GM21367 (cell line): ENCODE measurements at regions not wholly inside any gene's neighbourhood (a gene's known extent, or its start where the extent isn't known, plus 50 kb on each side); places are given as distances from the start of the nearest gene placed in this dataset.
"Not testable (repeated sequence)": the region's sequence is repeated elsewhere in the genome, so short reads cannot be mapped to it uniquely, and the experiment has no call there.

Experiments used
- ATAC-seq: cut with Tn5 transposase; IDR thresholded peaks from one replicate; pipeline ENCODE4 v1.9.1; 2021; ENCODE audit not compliant: unreplicated experiment

DNA sequence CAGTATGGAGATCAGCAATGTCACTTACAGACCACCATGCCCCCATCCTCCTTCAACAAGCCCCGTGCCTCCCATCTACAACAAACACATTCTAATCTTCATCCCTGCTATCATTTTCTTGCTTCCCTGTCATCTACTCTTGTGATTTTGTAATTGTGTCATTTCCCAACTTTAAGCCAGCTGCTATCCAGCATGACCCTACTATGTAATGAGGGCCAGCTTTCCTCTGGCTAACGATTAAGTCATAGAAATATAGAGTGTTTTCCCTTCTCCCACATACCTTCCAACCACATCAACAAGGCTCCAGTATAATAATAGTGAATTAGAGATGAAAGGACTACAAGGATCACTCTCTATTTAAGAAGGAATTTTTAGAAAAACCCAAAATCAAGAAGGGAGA is 607.0 kb downstream of the TENT5A start:
- no peak for ATAC-seq

GRCh38 chr6:81144346-81144745 is 608.1 kb downstream of the TENT5A start:
- no peak for ATAC-seq

DNA sequence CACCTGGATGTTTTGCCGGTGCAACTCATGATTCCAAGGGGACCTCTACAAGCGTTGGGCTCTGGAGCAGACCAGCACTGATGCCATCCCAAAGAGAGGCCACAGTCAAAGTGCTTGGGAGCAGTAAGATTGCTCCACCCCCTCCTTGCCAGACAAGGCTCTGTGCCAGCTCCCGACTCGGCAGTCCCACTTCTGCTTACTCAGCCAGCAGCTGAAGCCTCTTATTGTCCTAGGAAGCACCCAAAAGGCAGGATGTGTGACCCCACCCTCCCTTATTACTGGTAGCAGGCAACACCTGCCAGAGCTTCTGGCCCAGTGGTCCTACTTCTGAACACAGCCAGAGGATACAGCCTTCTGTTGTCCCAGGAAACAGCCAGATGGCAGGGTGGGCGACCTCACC is 614.2 kb downstream of the TENT5A start:
- no peak for ATAC-seq

DNA sequence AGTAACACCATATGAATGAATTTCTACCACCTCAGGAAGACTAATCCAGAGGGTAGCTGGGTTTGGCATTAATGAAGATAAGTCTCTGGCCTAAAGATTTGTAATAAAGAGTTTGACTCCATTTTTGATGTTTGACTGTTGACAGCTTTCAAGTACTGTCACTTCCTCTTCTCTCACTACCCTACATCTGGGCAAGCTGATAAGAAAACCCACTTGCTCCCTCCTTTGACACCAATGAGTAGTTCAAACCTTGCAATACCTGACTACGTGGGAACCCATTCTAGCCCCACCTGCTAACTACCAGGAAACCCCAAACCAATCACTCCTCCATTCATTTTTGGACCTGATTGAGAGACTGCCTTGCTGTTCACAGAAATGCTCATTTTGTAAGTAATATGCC is 621.5 kb downstream of the TENT5A start:
- ATAC-seq, result no peak

DNA sequence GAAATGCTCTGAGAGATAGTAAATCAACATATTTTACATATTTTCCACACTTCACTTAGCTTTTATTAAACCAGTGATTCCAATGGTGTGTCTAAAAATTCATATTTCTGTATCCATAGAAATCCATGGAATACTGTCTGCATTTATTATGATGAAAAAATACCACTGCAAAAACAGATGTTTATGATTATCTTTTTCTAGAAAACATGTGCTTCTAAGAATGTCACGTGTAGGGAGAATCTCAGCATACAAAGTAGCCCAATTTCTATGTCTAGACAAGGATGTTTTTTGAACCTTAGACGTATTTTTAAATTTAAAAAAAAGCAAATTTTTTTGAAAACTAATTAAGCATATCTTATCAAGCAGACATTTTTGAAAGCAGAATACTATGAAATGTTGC is 622.4 kb downstream of the TENT5A start:
- no peak for ATAC-seq

GRCh38 chr6:81128671-81129070 is 623.8 kb downstream of the TENT5A start:
- ATAC-seq, result no peak

DNA sequence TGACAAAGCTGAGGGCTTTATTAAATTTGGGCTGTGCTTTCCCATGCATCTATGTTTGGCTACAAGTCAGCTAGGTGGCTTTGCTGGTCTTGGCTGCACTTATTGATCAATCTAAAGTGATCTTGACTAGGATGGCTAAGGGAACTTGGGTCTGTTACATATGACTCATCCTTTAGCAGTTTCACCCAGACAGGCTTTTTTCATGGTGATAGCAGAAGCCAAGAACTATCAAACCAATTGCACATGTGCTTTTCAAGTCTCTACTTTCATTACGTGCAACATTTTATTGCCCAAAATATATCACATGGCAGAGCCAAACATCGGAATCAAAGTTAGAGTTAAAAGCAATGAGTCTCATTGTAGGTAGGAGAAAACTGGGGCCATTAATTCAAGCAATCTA is 626.3 kb downstream of the TENT5A start:
- no peak for ATAC-seq

DNA sequence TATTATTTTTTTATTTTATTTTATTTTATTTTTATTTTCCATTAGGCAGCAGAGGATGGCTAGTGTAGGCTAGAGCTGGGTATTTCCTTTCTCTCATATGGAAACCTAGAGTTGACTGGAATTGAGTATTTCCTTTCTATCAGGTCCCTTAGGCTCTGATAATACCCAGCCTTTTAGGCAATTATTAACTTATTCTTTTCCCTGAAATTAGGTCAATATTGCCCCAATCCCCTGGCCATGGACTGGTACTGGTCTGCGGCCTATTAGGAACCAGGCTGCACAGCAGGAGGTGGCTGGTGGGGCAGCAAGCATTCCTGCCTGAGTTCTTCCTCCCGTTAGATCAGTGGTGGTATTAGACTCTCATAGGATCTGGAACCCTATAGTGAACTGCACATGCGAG is 632.2 kb downstream of the TENT5A start:
- ATAC-seq, result no peak

GRCh38 chr6:81105998-81106397 is 646.5 kb downstream of the TENT5A start:
- no peak for ATAC-seq

DNA sequence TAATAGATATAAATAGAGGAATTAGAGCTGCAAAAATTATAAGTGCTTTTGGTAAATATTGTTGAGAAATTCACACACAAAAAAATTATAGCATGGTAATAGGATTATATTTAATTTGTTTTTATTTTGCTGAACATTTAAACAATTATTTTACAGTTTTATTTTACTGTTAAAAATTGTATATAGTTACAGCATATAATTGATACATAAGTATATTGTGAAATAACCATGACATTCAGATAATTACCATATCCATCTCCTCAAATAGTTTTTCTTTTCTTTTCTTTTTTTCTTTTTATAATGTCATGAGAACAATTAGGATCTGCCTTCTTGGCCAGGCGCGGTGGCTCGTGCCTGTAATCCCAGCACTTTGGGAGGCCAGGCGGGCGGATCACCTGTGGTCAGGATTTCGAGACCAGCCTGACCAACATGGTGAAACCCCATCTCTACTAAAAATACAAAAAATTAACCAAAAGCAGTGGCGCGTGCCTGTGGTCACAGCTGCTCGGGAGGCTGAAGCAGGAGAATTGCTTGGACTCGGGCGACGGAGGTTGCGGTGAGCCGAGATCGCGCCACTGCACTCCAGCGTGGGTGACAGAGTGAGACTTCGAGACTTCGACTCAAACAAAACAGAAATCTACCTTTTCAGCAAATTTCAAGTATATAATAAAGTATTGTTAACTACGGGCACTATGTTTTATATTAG is 654.2 kb downstream of the TENT5A start:
- ATAC-seq, result no peak

GRCh38 chr6:81096464-81096863 is 656.0 kb downstream of the TENT5A start:
- not testable (repeated sequence) for ATAC-seq

GRCh38 chr6:81093051-81093450 is 659.4 kb downstream of the TENT5A start:
- ATAC-seq, result no peak

GRCh38 chr6:81088145-81088544 is 664.3 kb downstream of the TENT5A start:
- no peak for ATAC-seq

- ATAC-seq, result no peak
Observed at GRCh38 chr6:81086991-81087390, 665.5 kb downstream of the TENT5A start.

DNA sequence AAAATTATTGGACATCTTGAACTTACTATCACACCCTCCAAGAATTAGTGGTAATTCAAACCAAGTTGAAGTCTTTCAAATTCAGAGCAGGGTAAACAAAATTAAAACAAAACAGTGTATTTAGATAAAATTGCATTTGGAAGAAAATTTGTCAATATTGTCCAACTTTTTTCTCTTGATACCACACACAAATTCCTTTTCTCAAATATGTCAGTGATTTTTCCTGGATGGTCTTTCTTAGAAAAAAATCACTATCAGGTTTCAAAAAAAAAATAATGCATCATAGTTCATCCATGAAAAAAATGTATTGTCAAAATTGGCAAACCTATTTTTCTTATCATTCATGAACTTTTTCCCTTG is 667.1 kb downstream of the TENT5A start:
- no peak for ATAC-seq

DNA sequence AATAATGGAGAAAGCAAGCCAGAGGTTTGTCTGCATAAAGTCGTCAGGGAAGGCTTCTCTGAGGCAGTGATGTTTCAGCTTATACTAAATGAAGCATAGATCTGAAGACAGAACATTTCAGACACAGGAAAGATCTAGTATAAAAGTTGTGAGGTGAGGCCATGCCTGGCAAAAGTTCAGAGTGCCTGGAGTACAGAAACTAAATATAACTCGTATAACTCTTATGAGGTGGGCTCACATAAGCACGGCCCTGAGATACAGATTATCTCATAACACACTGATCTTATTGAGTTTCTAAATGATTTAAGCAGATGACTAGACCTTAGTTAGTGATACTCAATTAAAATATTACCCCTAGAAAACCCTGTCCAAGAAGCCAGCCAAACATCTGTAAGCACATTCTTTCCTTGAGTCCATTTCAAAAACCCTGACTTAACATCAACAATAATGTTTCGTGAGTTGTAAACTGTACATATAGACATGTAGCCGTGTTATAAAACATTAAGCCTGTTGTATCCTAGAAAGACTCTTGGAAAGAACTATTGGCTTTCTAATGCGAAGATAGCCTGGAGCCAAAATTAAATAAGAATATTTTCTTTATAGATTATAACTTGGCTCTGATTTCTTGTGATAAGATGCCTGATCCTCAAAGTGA is 667.6 kb downstream of the TENT5A start:
- no peak for ATAC-seq

DNA sequence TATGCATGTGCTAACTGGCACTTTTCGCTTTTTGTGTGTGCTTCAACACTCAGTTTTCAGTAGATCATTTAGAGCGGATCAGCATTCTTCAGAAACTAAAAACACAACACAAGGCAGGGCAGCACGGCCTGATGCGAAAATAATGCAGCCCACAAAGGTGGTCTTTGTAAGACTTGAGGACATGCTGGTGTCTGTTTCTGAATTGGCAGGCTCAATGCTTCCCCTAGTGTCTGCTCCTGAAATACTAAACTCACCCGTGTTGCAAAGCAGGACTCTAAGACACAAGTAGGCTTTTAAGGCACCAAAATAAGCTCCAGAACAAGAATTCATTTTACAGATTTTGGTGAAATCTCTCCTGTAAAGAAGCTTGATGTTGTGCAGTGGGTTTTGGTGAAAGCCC is 676.5 kb downstream of the TENT5A start:
- no peak for ATAC-seq

GRCh38 chr6:81073318-81073717 is 679.2 kb downstream of the TENT5A start:
- ATAC-seq, result no peak

DNA sequence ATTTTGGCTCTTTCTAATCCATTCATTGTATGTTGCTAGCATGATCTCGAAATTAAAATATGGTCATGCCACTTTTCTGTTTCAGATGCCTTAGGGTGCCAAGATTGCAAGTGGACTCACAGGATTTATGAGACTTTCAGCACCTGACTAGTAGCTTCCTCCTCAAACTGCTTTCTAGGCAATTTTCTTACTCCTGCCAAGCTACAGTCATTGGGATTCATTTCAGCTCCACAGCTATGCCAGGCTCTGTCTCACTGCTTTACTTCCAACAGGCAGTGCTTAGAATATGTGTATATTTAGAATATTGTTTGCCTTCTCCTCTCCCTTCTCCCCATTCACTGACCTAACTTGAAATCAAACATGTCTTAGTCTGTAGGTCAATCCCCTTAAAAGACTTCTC is 681.4 kb downstream of the TENT5A start:
- no peak for ATAC-seq

- no peak for ATAC-seq
Observed at GRCh38 chr6:81067057-81067456, 685.4 kb downstream of the TENT5A start.

DNA sequence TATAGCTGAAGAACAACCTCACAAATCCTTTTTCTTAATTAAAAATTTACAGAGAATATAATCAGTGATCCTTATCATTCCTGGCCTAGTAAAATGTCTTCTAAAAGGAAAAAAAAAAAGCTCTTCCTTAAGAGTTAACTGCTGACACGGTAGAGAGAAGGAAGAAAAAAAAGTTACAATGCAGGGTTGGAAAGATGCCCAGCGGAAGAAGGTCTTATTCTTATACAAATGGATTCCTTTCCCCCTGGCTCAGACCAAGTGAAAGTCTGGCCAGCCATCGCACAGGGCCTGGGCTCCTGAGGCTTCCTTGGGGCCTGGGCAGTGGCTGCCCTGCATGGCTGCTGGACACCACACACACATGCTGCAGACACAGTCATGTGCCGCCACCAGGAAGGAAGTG is 688.6 kb downstream of the TENT5A start:
- no peak for ATAC-seq

DNA sequence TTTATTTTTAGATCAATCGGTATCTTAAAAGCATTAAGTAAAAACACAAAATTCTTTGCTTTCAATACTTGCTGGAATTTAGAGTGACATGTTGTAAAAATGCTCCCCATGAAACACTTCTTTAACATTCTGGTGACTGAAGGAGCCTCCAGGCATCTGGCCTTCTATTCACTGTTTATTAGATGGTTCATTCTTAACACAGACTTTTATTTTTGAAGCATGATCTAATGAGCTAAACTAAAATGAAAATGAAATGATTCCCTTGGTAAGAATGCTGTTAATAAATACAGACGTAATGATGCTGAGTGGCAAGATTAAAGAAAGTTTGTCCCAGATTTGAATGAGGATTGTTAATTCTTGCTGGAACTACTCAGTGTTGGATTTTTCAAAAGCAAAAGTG is 698.4 kb downstream of the TENT5A start:
- ATAC-seq, result no peak

DNA sequence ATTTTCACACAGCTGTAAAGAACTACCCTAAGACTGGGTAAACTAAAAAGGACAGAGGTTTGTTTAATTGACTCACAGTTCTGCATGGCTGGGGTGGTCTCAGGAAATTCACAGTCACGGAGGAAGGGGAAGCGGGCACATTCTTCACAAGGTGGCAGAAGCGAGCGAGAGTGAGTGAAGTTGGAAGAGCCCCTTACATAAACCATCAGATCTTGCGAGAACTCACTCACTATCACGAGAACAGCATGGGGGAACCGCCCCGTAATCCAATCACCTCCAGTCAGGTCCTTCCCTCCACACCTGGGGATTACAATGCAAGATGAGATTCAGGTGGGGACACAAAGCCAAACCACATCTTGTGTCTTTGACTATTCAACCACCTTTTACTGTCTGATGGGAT is 700.5 kb downstream of the TENT5A start:
- no peak for ATAC-seq
